HG02798 (cell line): ENCODE measurements at regions not wholly inside any gene's neighbourhood (a gene's known extent, or its start where the extent isn't known, plus 50 kb on each side); places are given as distances from the start of the nearest gene placed in this dataset.
"Not testable (repeated sequence)": the region's sequence is repeated elsewhere in the genome, so short reads cannot be mapped to it uniquely, and the experiment has no call there.

Source experiments
- ATAC-seq: cut with Tn5 transposase; IDR thresholded peaks from one replicate; pipeline ENCODE4 v1.9.1; 2021; ENCODE audit warnings: mild to moderate bottlenecking; ENCODE audit not compliant: unreplicated experiment, poor library complexity

- ATAC-seq: no peak
Observed at GRCh38 chr2:183867206-183867605, 731.1 kb upstream of the ZNF804A start.

GRCh38 chr2:183868153-183868552, 730.2 kb upstream of the ZNF804A start:
- ATAC-seq: no peak

GRCh38 chr2:183868707-183869106, 729.6 kb upstream of the ZNF804A start:
- no peak for ATAC-seq

- no peak for ATAC-seq
Observed at GRCh38 chr2:183872131-183872530, 726.2 kb upstream of the ZNF804A start.

GRCh38 chr2:183881978-183882377, 716.4 kb upstream of the ZNF804A start:
- ATAC-seq: no peak

GRCh38 chr2:183892315-183892941, 705.9 kb upstream of the ZNF804A start:
- ATAC-seq: no peak

GRCh38 chr2:183898641-183899040, 699.7 kb upstream of the ZNF804A start:
- no peak for ATAC-seq

DNA sequence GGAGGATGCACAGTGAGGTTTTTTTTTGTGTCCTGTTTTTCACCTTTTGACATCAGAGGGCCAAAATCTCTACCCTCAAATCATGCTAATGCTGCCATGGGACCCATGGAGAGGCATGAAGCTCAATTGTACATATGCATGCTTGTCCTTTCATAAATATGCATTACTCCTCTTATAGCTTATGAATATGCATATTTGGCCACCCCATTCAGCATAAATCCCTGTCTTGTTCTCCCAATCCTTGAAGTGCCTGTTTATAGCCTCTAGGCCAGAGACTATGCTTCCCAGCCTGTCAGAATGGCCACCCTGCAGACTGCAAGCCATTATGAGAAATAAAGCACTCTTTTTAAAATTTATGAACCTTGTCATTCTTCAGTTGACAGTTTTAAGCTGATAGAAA, 696.4 kb upstream of the ZNF804A start:
- ATAC-seq: no peak

- ATAC-seq: no peak
Observed at GRCh38 chr2:183903026-183903425, 695.3 kb upstream of the ZNF804A start.

DNA sequence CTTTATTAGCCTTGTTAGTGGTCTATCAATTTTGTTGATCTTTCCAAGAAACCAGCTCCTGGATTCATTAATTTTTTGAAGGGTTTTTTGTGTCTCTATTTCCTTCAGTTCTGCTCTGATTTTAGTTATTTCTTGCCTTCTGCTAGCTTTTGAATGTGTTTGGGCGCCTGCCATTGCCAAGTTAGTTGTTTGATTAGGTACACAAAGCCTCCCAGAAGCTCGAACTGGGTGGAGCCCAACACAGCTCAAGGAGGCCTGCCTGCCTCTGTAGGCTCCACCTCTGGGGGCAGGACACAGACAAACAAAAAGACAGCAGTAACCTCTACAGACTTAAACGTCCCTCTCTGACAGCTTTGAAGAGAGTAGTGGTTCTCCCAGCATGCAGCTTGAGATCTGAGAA, 682.3 kb upstream of the ZNF804A start:
- not testable (repeated sequence) for ATAC-seq

- no peak for ATAC-seq
Observed at GRCh38 chr2:183919167-183919566, 679.2 kb upstream of the ZNF804A start.

GRCh38 chr2:183919926-183920325, 678.4 kb upstream of the ZNF804A start:
- no peak for ATAC-seq

GRCh38 chr2:183925281-183925680, 673.0 kb upstream of the ZNF804A start:
- ATAC-seq: no peak

DNA sequence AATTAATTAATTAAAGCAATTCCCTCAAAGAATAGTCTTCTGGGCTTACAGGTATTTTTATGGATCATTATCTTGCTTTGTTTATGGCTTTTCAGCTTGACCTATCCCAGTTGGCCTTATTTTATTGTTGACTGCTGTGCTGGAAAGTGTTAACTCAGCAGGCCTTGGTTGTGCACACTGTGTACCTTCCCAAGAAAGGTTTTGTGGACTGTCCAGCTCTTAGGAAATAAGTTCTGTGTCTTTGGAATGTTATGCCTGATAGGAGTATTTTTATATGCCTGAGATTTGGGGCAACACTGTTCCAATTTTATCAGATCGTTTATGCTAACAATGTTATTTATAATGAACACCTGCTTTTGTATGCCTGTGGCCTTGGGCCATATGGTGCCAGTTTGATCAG, 671.9 kb upstream of the ZNF804A start:
- ATAC-seq: no peak

DNA sequence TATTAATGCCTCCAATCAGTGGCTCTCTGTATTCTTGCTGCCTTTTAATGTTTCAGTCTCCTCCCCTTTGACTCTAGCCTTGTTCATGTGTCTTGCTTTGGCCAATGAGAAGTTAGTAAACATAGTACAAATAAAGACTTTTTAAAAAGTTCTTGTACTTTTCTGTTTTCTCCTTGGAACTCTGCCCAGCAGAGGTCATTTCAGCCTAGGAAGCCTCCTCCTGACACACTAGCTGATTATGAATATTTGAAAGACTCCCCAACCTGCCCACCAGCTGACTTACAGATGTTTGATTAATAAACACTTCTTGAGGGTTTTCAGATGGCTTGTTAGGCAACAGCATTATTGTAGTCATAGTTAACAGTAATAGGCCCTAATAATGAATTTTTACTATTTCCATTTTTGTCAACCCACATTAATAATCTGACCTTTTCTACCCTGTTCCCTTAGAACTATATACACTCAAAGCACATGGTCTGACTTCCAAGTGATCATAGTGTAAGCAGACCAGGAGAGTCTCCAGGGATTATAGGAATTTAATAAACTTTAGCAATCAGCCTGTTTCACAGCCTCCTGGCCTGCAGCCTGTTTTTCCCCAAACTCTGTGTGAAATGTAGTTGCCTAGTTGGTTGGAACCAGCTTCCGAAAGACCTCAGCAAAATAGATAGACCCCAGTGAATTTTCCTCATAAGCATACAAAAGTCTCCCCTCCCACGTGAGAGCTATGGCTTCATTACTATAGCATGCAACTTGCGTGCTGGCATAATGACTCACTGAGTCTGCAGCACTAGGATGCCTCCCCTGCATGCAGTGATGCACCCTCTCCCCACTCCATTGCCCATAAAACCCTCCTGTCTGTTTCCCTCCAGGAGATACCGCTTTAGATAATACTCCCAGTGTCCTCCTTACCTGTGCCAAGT, 670.7 kb upstream of the ZNF804A start:
- no peak for ATAC-seq

GRCh38 chr2:183935005-183935404, 663.3 kb upstream of the ZNF804A start:
- ATAC-seq: no peak

DNA sequence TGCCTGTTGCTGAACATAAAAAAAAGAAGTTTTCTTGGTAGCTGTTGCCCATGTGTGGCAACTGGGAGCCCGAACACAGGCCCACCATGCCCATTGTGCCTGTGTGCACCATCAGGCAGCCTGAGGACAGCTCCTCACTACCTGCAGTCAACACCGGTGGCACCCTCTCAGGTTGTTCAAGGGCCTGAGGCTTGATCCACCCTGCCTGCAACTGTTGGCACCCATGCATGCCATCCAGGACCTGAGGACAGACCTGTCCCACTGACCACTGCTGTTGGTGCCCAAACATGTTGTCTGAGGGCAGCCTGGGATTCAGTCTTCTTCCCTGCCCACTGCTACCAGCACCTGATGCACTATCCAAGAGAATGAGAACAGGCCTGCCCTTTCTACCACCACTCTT, 661.1 kb upstream of the ZNF804A start:
- ATAC-seq: no peak

DNA sequence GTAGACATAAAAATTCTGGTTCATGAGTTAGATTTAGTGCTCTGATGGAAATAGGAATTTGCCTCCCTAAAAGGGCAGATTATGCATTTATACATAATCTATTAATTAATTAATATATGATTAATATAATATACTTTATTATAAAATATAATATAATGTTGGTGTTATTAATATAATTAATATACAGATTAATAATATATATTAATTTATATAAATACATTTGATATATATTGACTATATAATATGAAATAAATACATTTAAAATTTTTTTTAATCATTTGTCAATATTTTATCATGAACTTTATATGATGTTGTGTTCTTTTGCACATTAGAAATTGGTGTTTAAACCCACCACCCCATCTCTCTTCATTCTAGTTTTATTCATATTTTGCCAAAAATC, 652.1 kb upstream of the ZNF804A start:
- no peak for ATAC-seq

GRCh38 chr2:183948861-183949260, 649.5 kb upstream of the ZNF804A start:
- ATAC-seq: no peak

- no peak for ATAC-seq
Observed at GRCh38 chr2:183950673-183951072, 647.7 kb upstream of the ZNF804A start.

- no peak for ATAC-seq
Observed at GRCh38 chr2:183951630-183952029, 646.7 kb upstream of the ZNF804A start.

GRCh38 chr2:183952741-183953140, 645.6 kb upstream of the ZNF804A start:
- no peak for ATAC-seq
